WTC11 (cell line): ENCODE measurements at regions not wholly inside any gene's neighbourhood (a gene's known extent, or its start where the extent isn't known, plus 50 kb on each side); places are given as distances from the start of the nearest gene placed in this dataset.

Source experiments
- ATAC-seq: fragments of 200-7000 bp; cut with Tn5 transposase; 2 replicates; pipeline ENCODE4 v1.10.0; 2021; ENCODE audit warnings: mild to moderate bottlenecking, moderate library complexity
- CTCF ChIA-PET: fragments of 300-600 bp; sonication (Branson Sonifier 250); formaldehyde crosslinking; loops from one replicate; lab custom pipeline; 2021; ENCODE audit warnings: antibody characterized with exemption; lab: Charles Lee
- POLR2A ChIA-PET: fragments of 350-600 bp; sonication (Branson Sonifier 250); formaldehyde crosslinking; loops from one replicate; lab custom pipeline; 2021; ENCODE audit warnings: antibody characterized with exemption; lab: Charles Lee
- DNase-seq: peaks from one replicate; pipeline ENCODE4 v3.0.0; 2021; ENCODE audit warnings: low spot score
- H3K27ac Mint-ChIP-seq: 2 replicates; pipeline ENCODE4 v1.8.0; 2021; ENCODE audit warnings: mixed read lengths
- H3K27me3 Mint-ChIP-seq: 2 replicates; pipeline ENCODE4 v1.8.0; 2021; ENCODE audit warnings: low read depth, mild to moderate bottlenecking, moderate library complexity, mixed read lengths
- H3K36me3 Mint-ChIP-seq: 2 replicates; pipeline ENCODE4 v1.8.0; 2021; ENCODE audit warnings: mixed read lengths
- H3K4me1 Mint-ChIP-seq: 2 replicates; pipeline ENCODE4 v1.8.0; 2022; ENCODE audit warnings: mixed read lengths
- H3K4me3 Mint-ChIP-seq: 2 replicates; pipeline ENCODE4 v1.8.0; 2021; ENCODE audit warnings: mild to moderate bottlenecking, moderate library complexity, mixed read lengths
- H3K9me3 Mint-ChIP-seq: 2 replicates; pipeline ENCODE4 v1.8.0; 2021; ENCODE audit warnings: mixed read lengths
- ARID4B ChIP-seq: sonication (generic); formaldehyde crosslinking; IDR thresholded peaks from 2 replicates; pipeline ENCODE4 v1.8.0; 2023; ENCODE audit warnings: missing genetic modification reagents, mild to moderate bottlenecking, borderline replicate concordance
- ETV6 ChIP-seq: sonication (generic); formaldehyde crosslinking; IDR thresholded peaks from 2 replicates; pipeline ENCODE4 v1.8.1; 2022; ENCODE audit warnings: mild to moderate bottlenecking, missing genetic modification reagents
- FOXP4 ChIP-seq: sonication (generic); formaldehyde crosslinking; IDR thresholded peaks from 2 replicates; pipeline ENCODE4 v1.8.0; 2022; ENCODE audit warnings: mild to moderate bottlenecking, missing genetic modification reagents
- GTF2I ChIP-seq: fragments of 250-450 bp; sonication (Bioruptor Pico); conservative IDR thresholded peaks from 2 replicates; pipeline ENCODE4 v1.4.0; 2021; ENCODE audit warnings: mild to moderate bottlenecking
- IRF1 ChIP-seq: sonication (generic); formaldehyde crosslinking; IDR thresholded peaks from 2 replicates; pipeline ENCODE4 v1.8.0; 2023; ENCODE audit warnings: missing genetic modification reagents
- OVOL2 ChIP-seq: fragments of 250-450 bp; sonication (Bioruptor Pico); IDR thresholded peaks from 2 replicates; pipeline ENCODE4 v1.9.0; 2021; ENCODE audit warnings: mild to moderate bottlenecking, borderline replicate concordance
- ZNF396 ChIP-seq: fragments of 250-450 bp; sonication (Bioruptor Pico); IDR thresholded peaks from 2 replicates; pipeline ENCODE4 v1.8.0; 2021; ENCODE audit warnings: mild to moderate bottlenecking, moderate library complexity, borderline replicate concordance
- ZNF416 ChIP-seq: fragments of 250-450 bp; sonication (Bioruptor Pico); IDR thresholded peaks from 2 replicates; pipeline ENCODE4 v1.9.0; 2021; ENCODE audit warnings: mild to moderate bottlenecking, inconsistent platforms
- TF ChIP-seq, protein P1 (sequence below): fragments of 250-450 bp; sonication (Bioruptor Pico); IDR thresholded peaks from 2 replicates; pipeline ENCODE4 v1.9.0; 2021; ENCODE audit warnings: mild to moderate bottlenecking
- TF ChIP-seq, protein P2 (sequence below): sonication (generic); formaldehyde crosslinking; IDR thresholded peaks from 2 replicates; pipeline ENCODE4 v1.8.0; 2022; ENCODE audit warnings: mild to moderate bottlenecking, missing genetic modification reagents
- TF ChIP-seq, protein P3 (sequence below): sonication (generic); formaldehyde crosslinking; IDR thresholded peaks from 2 replicates; pipeline ENCODE4 v1.8.0; 2023; ENCODE audit warnings: mild to moderate bottlenecking, missing genetic modification reagents
- TF ChIP-seq, protein P4 (sequence below): fragments of 250-450 bp; sonication (Bioruptor Pico); IDR thresholded peaks from 2 replicates; pipeline ENCODE4 v1.9.0; 2021; ENCODE audit warnings: mild to moderate bottlenecking, borderline replicate concordance

DNA sequence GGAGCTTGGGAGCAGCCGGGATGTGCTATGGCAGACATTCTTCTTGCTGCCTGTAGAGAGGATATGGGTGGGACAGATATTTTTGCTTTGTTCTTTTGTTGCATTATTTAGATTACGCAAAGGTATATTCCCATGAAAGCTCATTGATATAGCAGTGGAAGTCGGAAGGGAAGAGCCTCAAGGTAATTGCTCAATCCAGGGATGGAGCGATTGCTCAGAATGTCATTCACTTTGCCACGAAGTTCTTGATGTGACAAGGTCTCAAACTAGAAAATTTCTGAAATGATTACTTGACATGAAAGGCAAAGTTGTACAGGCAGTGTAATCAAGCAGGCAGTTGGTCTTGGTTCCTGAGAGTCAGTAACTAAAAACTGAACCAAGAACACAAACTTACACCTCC is 615.6 kb upstream of the CDH4 start:
- POLR2A ChIA-PET: no interaction called here
- H3K27me3 Mint-ChIP-seq: peaks cover 42% of the 10 kb centered on the region
- CTCF ChIA-PET: no interaction called here
- ATAC-seq (no peak), DNase-seq (no peak)
- H3K9me3 Mint-ChIP-seq: peaks cover 30% of the 10 kb centered on the region
- H3K36me3 Mint-ChIP-seq: peaks cover 11% of the 10 kb centered on the region
- H3K4me1 Mint-ChIP-seq: no peaks in the 10 kb centered on the region
- no peak for TF ChIP-seq ETV6 (CRISPR knock-in tag)
- TF ChIP-seq, protein P1, sequence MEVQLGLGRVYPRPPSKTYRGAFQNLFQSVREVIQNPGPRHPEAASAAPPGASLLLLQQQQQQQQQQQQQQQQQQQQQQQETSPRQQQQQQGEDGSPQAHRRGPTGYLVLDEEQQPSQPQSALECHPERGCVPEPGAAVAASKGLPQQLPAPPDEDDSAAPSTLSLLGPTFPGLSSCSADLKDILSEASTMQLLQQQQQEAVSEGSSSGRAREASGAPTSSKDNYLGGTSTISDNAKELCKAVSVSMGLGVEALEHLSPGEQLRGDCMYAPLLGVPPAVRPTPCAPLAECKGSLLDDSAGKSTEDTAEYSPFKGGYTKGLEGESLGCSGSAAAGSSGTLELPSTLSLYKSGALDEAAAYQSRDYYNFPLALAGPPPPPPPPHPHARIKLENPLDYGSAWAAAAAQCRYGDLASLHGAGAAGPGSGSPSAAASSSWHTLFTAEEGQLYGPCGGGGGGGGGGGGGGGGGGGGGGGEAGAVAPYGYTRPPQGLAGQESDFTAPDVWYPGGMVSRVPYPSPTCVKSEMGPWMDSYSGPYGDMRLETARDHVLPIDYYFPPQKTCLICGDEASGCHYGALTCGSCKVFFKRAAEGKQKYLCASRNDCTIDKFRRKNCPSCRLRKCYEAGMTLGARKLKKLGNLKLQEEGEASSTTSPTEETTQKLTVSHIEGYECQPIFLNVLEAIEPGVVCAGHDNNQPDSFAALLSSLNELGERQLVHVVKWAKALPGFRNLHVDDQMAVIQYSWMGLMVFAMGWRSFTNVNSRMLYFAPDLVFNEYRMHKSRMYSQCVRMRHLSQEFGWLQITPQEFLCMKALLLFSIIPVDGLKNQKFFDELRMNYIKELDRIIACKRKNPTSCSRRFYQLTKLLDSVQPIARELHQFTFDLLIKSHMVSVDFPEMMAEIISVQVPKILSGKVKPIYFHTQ: no peak
- no peak overlapping the region for H3K4me3 Mint-ChIP-seq
- no peak overlapping the region for H3K27ac Mint-ChIP-seq

DNA sequence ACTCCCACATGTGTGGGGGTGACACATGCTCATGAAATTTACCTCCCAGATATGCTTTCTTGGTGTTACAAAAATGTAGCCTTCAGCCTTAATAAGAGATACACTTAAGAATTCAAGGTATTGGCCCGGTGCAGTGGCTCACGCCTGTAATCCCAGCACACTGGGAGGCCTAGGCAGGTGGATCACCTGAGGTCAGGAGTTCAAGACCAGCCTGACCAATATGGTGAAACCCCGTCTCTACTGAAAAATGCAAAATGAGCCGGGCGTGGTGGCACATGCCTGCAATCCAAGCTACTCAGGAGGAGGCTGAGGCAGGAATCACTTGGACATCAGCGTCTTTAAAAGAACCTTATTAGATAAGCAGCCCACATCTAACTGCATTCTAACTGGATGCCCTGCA is 614.3 kb upstream of the CDH4 start:
- ATAC-seq (no peak), DNase-seq (no peak)
- Mint-ChIP-seq H3K36me3 (peaks cover 11% of the 10 kb centered on the region), H3K9me3 (peaks cover 37% of the 10 kb centered on the region), H3K4me3 (no peak overlapping the region), H3K27ac (no peak overlapping the region), H3K4me1 (no peaks in the 10 kb centered on the region), H3K27me3 (peaks cover 39% of the 10 kb centered on the region)
- CTCF ChIA-PET: no interaction called here
- POLR2A ChIA-PET: no interaction called here
- TF ChIP-seq, protein P2, sequence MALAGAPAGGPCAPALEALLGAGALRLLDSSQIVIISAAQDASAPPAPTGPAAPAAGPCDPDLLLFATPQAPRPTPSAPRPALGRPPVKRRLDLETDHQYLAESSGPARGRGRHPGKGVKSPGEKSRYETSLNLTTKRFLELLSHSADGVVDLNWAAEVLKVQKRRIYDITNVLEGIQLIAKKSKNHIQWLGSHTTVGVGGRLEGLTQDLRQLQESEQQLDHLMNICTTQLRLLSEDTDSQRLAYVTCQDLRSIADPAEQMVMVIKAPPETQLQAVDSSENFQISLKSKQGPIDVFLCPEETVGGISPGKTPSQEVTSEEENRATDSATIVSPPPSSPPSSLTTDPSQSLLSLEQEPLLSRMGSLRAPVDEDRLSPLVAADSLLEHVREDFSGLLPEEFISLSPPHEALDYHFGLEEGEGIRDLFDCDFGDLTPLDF: no peak

DNA sequence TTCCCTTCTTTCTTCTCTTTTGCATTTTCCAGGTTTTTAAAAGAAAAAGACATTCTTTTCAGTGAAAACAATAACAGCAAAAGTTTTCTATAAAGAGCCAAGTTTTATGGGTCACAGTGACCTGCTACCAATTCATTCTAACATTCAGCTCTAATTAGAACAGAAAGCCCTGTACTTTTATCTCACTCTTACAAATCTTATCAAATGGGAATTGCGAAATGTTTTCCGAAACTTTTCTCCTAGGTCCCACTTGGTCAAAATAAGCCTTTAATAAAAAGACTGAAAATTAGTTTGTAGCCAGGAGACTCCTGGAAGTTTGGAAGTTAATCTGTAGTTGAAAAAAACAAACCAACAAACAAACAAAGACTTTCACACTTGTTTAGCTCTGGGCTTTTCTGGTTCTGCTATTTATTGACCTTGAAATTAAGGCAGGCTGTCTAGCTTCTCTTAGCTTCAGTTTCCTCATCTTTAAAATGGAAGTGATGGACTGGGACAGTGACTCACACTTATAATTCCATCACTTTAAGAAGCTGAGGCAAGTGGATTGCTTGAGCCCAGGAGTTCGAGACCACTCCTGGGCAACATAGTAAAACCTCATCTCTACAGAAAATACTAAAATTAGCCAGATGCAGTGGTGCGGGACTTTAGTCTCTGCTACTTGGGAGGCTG is 613.5 kb upstream of the CDH4 start:
- no peak overlapping the region for H3K27ac Mint-ChIP-seq
- DNase-seq: no peak
- no peak overlapping the region for H3K4me3 Mint-ChIP-seq
- ATAC-seq: no peak
- peaks cover 39% of the 10 kb centered on the region for H3K27me3 Mint-ChIP-seq
- H3K36me3 Mint-ChIP-seq: peaks cover 18% of the 10 kb centered on the region
- H3K4me1 Mint-ChIP-seq: no peaks in the 10 kb centered on the region; the same call in 1 of the 2 replicates
- H3K9me3 Mint-ChIP-seq: peaks cover 41% of the 10 kb centered on the region
- POLR2A ChIA-PET: no interaction called here
- CTCF ChIA-PET: no interaction called here
- TF ChIP-seq IRF1 (CRISPR knock-in tag) (no peak), ARID4B (no peak), ZNF416 (CRISPR knock-in tag) (no peak), GTF2I (no peak), ZNF396 (CRISPR knock-in tag) (no peak), OVOL2 (CRISPR knock-in tag) (no peak), FOXP4 (CRISPR knock-in tag) (no peak)
- TF ChIP-seq, protein P3, sequence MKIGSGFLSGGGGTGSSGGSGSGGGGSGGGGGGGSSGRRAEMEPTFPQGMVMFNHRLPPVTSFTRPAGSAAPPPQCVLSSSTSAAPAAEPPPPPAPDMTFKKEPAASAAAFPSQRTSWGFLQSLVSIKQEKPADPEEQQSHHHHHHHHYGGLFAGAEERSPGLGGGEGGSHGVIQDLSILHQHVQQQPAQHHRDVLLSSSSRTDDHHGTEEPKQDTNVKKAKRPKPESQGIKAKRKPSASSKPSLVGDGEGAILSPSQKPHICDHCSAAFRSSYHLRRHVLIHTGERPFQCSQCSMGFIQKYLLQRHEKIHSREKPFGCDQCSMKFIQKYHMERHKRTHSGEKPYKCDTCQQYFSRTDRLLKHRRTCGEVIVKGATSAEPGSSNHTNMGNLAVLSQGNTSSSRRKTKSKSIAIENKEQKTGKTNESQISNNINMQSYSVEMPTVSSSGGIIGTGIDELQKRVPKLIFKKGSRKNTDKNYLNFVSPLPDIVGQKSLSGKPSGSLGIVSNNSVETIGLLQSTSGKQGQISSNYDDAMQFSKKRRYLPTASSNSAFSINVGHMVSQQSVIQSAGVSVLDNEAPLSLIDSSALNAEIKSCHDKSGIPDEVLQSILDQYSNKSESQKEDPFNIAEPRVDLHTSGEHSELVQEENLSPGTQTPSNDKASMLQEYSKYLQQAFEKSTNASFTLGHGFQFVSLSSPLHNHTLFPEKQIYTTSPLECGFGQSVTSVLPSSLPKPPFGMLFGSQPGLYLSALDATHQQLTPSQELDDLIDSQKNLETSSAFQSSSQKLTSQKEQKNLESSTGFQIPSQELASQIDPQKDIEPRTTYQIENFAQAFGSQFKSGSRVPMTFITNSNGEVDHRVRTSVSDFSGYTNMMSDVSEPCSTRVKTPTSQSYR (CRISPR knock-in tag): no peak
- TF ChIP-seq, protein P4, sequence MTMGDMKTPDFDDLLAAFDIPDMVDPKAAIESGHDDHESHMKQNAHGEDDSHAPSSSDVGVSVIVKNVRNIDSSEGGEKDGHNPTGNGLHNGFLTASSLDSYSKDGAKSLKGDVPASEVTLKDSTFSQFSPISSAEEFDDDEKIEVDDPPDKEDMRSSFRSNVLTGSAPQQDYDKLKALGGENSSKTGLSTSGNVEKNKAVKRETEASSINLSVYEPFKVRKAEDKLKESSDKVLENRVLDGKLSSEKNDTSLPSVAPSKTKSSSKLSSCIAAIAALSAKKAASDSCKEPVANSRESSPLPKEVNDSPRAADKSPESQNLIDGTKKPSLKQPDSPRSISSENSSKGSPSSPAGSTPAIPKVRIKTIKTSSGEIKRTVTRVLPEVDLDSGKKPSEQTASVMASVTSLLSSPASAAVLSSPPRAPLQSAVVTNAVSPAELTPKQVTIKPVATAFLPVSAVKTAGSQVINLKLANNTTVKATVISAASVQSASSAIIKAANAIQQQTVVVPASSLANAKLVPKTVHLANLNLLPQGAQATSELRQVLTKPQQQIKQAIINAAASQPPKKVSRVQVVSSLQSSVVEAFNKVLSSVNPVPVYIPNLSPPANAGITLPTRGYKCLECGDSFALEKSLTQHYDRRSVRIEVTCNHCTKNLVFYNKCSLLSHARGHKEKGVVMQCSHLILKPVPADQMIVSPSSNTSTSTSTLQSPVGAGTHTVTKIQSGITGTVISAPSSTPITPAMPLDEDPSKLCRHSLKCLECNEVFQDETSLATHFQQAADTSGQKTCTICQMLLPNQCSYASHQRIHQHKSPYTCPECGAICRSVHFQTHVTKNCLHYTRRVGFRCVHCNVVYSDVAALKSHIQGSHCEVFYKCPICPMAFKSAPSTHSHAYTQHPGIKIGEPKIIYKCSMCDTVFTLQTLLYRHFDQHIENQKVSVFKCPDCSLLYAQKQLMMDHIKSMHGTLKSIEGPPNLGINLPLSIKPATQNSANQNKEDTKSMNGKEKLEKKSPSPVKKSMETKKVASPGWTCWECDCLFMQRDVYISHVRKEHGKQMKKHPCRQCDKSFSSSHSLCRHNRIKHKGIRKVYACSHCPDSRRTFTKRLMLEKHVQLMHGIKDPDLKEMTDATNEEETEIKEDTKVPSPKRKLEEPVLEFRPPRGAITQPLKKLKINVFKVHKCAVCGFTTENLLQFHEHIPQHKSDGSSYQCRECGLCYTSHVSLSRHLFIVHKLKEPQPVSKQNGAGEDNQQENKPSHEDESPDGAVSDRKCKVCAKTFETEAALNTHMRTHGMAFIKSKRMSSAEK: no peak
